H1 (cell line): ENCODE measurements at regions not wholly inside any gene's neighbourhood (a gene's known extent, or its start where the extent isn't known, plus 50 kb on each side); places are given as distances from the start of the nearest gene placed in this dataset.

ENCODE experiments used
- CTCF ChIA-PET: fragments of 300-600 bp; sonication (Branson Sonifier 250); formaldehyde crosslinking; loops from one replicate; lab custom pipeline; 2021; ENCODE audit not compliant: partially characterized antibody; lab: Charles Lee
- POLR2A ChIA-PET: fragments of 300-600 bp; sonication (Branson Sonifier 250); formaldehyde crosslinking; loops from one replicate; lab custom pipeline; 2021; ENCODE audit warnings: inconsistent platforms; ENCODE audit not compliant: partially characterized antibody; lab: Charles Lee
- DNase-seq, 2 experiments: peaks; one replicate each; pipeline versions ENCODE4 v3.0.0 to v3.0.0-alpha.2; 2010 to 2022; ENCODE audit warnings: low spot score in 2 of 2, low read depth in 1 of 2, mixed read lengths in 1 of 2
- FAIRE-seq: peaks from 2 replicates; lab custom pipeline; 2011; peaks lifted over from hg19 to GRCh38; lab: Jason Lieb, UNC
- H2AFZ ChIP-seq: 2 replicates; pipeline ENCODE4 v1.8.1; 2012; ENCODE audit warnings: low read length, inconsistent platforms
- H2AK5ac ChIP-seq: 2 replicates; pipeline ENCODE4 v1.6.1; 2013; ENCODE audit warnings: low read depth, low read length
- H2BK120ac ChIP-seq: replicated peaks from 2 replicates; pipeline ENCODE3; 2013; ENCODE audit warnings: low read depth, low read length, inconsistent platforms
- H2BK12ac ChIP-seq: 2 replicates; pipeline ENCODE4 v1.6.1; 2013; ENCODE audit warnings: low read depth, low read length
- H2BK15ac ChIP-seq: 2 replicates; pipeline ENCODE4 v1.6.1; 2013; ENCODE audit warnings: low read length
- H2BK20ac ChIP-seq: 2 replicates; pipeline ENCODE4 v1.6.1; 2013; ENCODE audit warnings: low read length
- H2BK5ac ChIP-seq: 2 replicates; pipeline ENCODE4 v1.6.1; 2013; ENCODE audit warnings: low read depth, low read length
- H3K14ac ChIP-seq: 2 replicates; pipeline ENCODE4 v1.6.1; 2013; ENCODE audit warnings: inconsistent platforms; ENCODE audit not compliant: insufficient read length
- H3K18ac ChIP-seq: 2 replicates; pipeline ENCODE4 v1.6.1; 2013; ENCODE audit warnings: low read length; ENCODE audit errors: extremely low read depth
- H3K23ac ChIP-seq: 2 replicates; pipeline ENCODE4 v1.6.1; 2013; ENCODE audit warnings: inconsistent platforms; ENCODE audit not compliant: insufficient read length
- H3K23me2 ChIP-seq: 2 replicates; pipeline ENCODE4 v1.6.1; 2013; ENCODE audit warnings: low read depth, low read length
- H3K27ac ChIP-seq: 2 replicates; pipeline ENCODE4 v1.6.1; 2011; ENCODE audit warnings: low read depth, low read length, inconsistent platforms
- H3K27me3 ChIP-seq, 4 experiments: replicated peaks in 1 of 4; 1 replicate in 1 of 4; 2 replicates in 3 of 4; pipeline versions ENCODE4 v1.6.1 to v1.8.1; 2011 to 2013; ENCODE audit warnings: low read length in 3 of 4, mild to moderate bottlenecking in 3 of 4, inconsistent platforms in 2 of 4, mixed read lengths in 2 of 4, moderate library complexity in 1 of 4; ENCODE audit not compliant: control insufficient read depth in 3 of 4, insufficient read depth in 3 of 4; ENCODE audit errors: extremely low read depth in 1 of 4
- H3K36me3 ChIP-seq, 4 experiments: 2 replicates each; pipeline versions ENCODE4 v1.6.1 to v1.8.1; 2011 to 2013; ENCODE audit warnings: mild to moderate bottlenecking in 4 of 4, low read length in 3 of 4, moderate library complexity in 2 of 4, control low read depth in 1 of 4, inconsistent platforms in 1 of 4; ENCODE audit not compliant: insufficient read depth in 4 of 4, control insufficient read depth in 2 of 4
- H3K4ac ChIP-seq: replicated peaks from 2 replicates; pipeline ENCODE3; 2013; ENCODE audit warnings: low read length, low read depth, mixed read lengths, inconsistent platforms; ENCODE audit not compliant: insufficient read length
- H3K4me1 ChIP-seq, 4 experiments: replicated peaks in 1 of 4; 1 replicate in 1 of 4; 2 replicates in 3 of 4; pipeline versions ENCODE4 v1.6.1 to v1.8.1; 2011 to 2013; ENCODE audit warnings: low read length in 3 of 4, inconsistent platforms in 2 of 4, mixed read lengths in 1 of 4; ENCODE audit not compliant: insufficient read depth in 4 of 4, control insufficient read depth in 3 of 4
- H3K4me2 ChIP-seq, 2 experiments: 2 replicates each; pipeline versions ENCODE4 v1.6.1 to v1.8.1; 2011 to 2013; ENCODE audit warnings: low read depth in 2 of 2, low read length in 2 of 2, control low read depth in 1 of 2, inconsistent platforms in 1 of 2, mild to moderate bottlenecking in 1 of 2; ENCODE audit not compliant: insufficient read depth in 1 of 2
- H3K4me3 ChIP-seq, 4 experiments: fragments of 200-600, 300-600 bp in 1 of 4; sonication (generic), shearing (Covaris generic), sonication (Bioruptor Twin) in 1 of 4; 2 replicates each; pipeline versions ENCODE4 v1.5.1 to v1.8.1; 2011 to 2016; ENCODE audit warnings: low read length in 4 of 4, low read depth in 3 of 4, control low read depth in 2 of 4, inconsistent platforms in 2 of 4, mild to moderate bottlenecking in 2 of 4, mixed read lengths in 1 of 4, moderate library complexity in 1 of 4; ENCODE audit not compliant: insufficient read depth in 2 of 4; ENCODE audit errors: extremely low read depth in 1 of 4
- H3K56ac ChIP-seq: replicated peaks from 2 replicates; pipeline ENCODE3; 2013; ENCODE audit warnings: low read depth, mild to moderate bottlenecking, mixed read lengths, low read length, inconsistent platforms; ENCODE audit not compliant: insufficient read length
- H3K79me1 ChIP-seq: 2 replicates; pipeline ENCODE4 v1.6.1; 2013; ENCODE audit warnings: low read depth, low read length, control low read depth
- H3K79me2 ChIP-seq, 2 experiments: 2 replicates each; pipeline versions ENCODE4 v1.6.1 to v1.8.1; 2012 to 2013; ENCODE audit warnings: low read length in 2 of 2, mild to moderate bottlenecking in 2 of 2, inconsistent platforms in 1 of 2; ENCODE audit not compliant: insufficient read depth in 2 of 2, control insufficient read depth in 1 of 2
- H3K9ac ChIP-seq, 4 experiments: replicated peaks in 1 of 4; 1 replicate in 1 of 4; 2 replicates in 3 of 4; pipeline versions ENCODE4 v1.6.1 to v1.8.1; 2011 to 2013; ENCODE audit warnings: low read depth in 3 of 4, low read length in 3 of 4, control low read depth in 2 of 4, mild to moderate bottlenecking in 2 of 4, moderate library complexity in 2 of 4, inconsistent platforms in 1 of 4; ENCODE audit errors: extremely low read depth in 1 of 4
- H3K9me3 ChIP-seq, 2 experiments: 2 replicates each; pipeline versions ENCODE4 v1.6.1 to v1.8.1; 2012 to 2013; ENCODE audit warnings: mild to moderate bottlenecking in 2 of 2, moderate library complexity in 2 of 2, control low read depth in 1 of 2, inconsistent platforms in 1 of 2, low read depth in 1 of 2, low read length in 1 of 2, mixed read lengths in 1 of 2; ENCODE audit not compliant: insufficient read depth in 2 of 2
- H4K20me1 ChIP-seq, 2 experiments: replicated peaks in 1 of 2; 2 replicates each; pipeline versions ENCODE3 to v1.8.1; 2011 to 2013; ENCODE audit warnings: inconsistent platforms in 2 of 2, low read length in 2 of 2, mild to moderate bottlenecking in 1 of 2; ENCODE audit not compliant: insufficient read depth in 2 of 2, control insufficient read depth in 1 of 2
- H4K5ac ChIP-seq: 2 replicates; pipeline ENCODE4 v1.6.1; 2013; ENCODE audit warnings: low read length, low read depth, mixed read lengths, inconsistent platforms; ENCODE audit not compliant: insufficient read length
- H4K8ac ChIP-seq: 2 replicates; pipeline ENCODE4 v1.8.0; 2013; ENCODE audit warnings: mild to moderate bottlenecking, moderate library complexity, low read length, inconsistent platforms; ENCODE audit not compliant: insufficient read depth; ENCODE audit errors: extremely low read depth
- H4K91ac ChIP-seq: replicated peaks from 2 replicates; pipeline ENCODE3; 2013; ENCODE audit warnings: low read length, mixed read lengths, inconsistent platforms; ENCODE audit not compliant: insufficient read length
- POLR2A ChIP-seq, 2 experiments: IDR thresholded peaks; 1 replicate in 1 of 2; 2 replicates in 1 of 2; pipeline ENCODE4 v1.6.1; 2011; ENCODE audit warnings: low read depth in 2 of 2, low read length in 2 of 2, mild to moderate bottlenecking in 2 of 2; ENCODE audit errors: control extremely low read depth in 1 of 2
- WGBS, 2 experiments: shearing (Covaris generic) in 1 of 2; methylation state at CpG; one replicate each; pipeline versions ENCODE4 v1.1.6 to v1.1.7; 2013 to 2015; ENCODE audit warnings: low lambda C conversion rate in 2 of 2, mixed read lengths in 2 of 2, inconsistent platforms in 1 of 2, low coverage in 1 of 2, missing lambda C conversion rate in 1 of 2; ENCODE audit not compliant: insufficient replicate concordance in 2 of 2, insufficient coverage in 1 of 2, insufficient read length in 1 of 2; ENCODE audit errors: extremely low coverage in 1 of 2, missing lambda C conversion rate in 1 of 2; 5-methylcytosine and 5-hydroxymethylcytosine counted together

GRCh38 chr14:42624980-42625761 is 1018.5 kb downstream of the LRFN5 start:
- Histone ChIP-seq H3K4ac (no peak overlapping the region), H4K5ac (no peak overlapping the region), H3K4me2 (no peak overlapping the region), H3K27ac (no peak overlapping the region), H3K9ac (no peak overlapping the region), H4K91ac (no peak overlapping the region), H3K4me3 (no peak overlapping the region), H3K56ac (no peak overlapping the region), H3K79me2 (no peaks in the 10 kb centered on the region), H3K23me2 (no peaks in the 10 kb centered on the region), H2BK12ac (no peak overlapping the region), H3K4me1 (no peaks in the 10 kb centered on the region), H2AFZ (no peak overlapping the region), H2BK15ac (no peak overlapping the region), H3K79me1 (no peaks in the 10 kb centered on the region), H2BK5ac (no peak overlapping the region), H2BK20ac (no peak overlapping the region), H4K8ac (no peak overlapping the region), H3K14ac (no peak overlapping the region), H3K23ac (no peak overlapping the region), H3K36me3 (no peaks in the 10 kb centered on the region), H3K27me3 (peaks cover 0 to 1% (median 0%) of the 10 kb centered on the region in 4 experiments; a peak in 1 of 7 replicates), H2BK120ac (no peak overlapping the region), H3K18ac (no peak overlapping the region), H2AK5ac (no peak overlapping the region), H4K20me1 (no peaks in the 10 kb centered on the region), H3K9me3 (no peaks in the 10 kb centered on the region)
- POLR2A ChIA-PET: no interaction called here
- WGBS, 2 experiments: 94% methylated on average over 1 of the region's 1 CpG; no CpG with 5 or more reads in 1 of the 2 experiments
- DNase-seq (no peak), FAIRE-seq (no peak)
- CTCF ChIA-PET: interaction anchor here (0.6 kb wide), 1 partner anchor 185 kb away, joined by 3 read pairs; no protein-coding TSS in a partner anchor
- no peak for TF ChIP-seq POLR2A (IDR thresholded peaks at IDR 0.05; ENCODE audit: control extremely low read depth in 1 of 2, low read depth in 2 of 2, low read length in 2 of 2)
